ENCODE measurements at regions not wholly inside any gene's neighbourhood (a gene's known extent, or its start where the extent isn't known, plus 50 kb on each side); places are given as distances from the start of the nearest gene placed in this dataset.

GRCh38 chrX:22373094-22373493 is 100.4 kb downstream of the CBLL2 start:
- Histone ChIP-seq H3K4me1 (no peaks in the 10 kb centered on the region), H3K36me3 (no peaks in the 10 kb centered on the region), H3K4me3 (no peak overlapping the region), H3K27me3 (no peaks in the 10 kb centered on the region), H3K9me3 (no peaks in the 10 kb centered on the region), H3K27ac (no peak overlapping the region), H3K9ac (ENCODE audit: low read depth in 2 of 2, low read length in 2 of 2) (no peak overlapping the region)
- intact Hi-C loops (cut with DNase I) = no loop called here
- DNase-seq = no peak
- no peak for TF ChIP-seq CTCF (IDR thresholded peaks at IDR 0.05)

GRCh38 chrX:22373766-22374165 is 101.1 kb downstream of the CBLL2 start:
- H3K9me3 ChIP-seq = no peaks in the 10 kb centered on the region
- intact Hi-C loops (cut with DNase I) = no loop called here
- H3K4me3 ChIP-seq = no peak overlapping the region
- H3K27ac ChIP-seq = no peak overlapping the region
- H3K4me1 ChIP-seq = no peaks in the 10 kb centered on the region
- H3K36me3 ChIP-seq = no peaks in the 10 kb centered on the region
- no peak overlapping the region for H3K9ac ChIP-seq (ENCODE audit: low read depth in 2 of 2, low read length in 2 of 2)
- H3K27me3 ChIP-seq = no peaks in the 10 kb centered on the region
- TF ChIP-seq CTCF (IDR thresholded peaks at IDR 0.05) = no peak
- no peak for DNase-seq

- Histone ChIP-seq H3K9ac (ENCODE audit: low read depth in 2 of 2, low read length in 2 of 2) (no peak overlapping the region), H3K36me3 (no peaks in the 10 kb centered on the region), H3K4me3 (no peak overlapping the region), H3K4me1 (no peaks in the 10 kb centered on the region), H3K27ac (no peak overlapping the region), H3K9me3 (no peaks in the 10 kb centered on the region), H3K27me3 (no peaks in the 10 kb centered on the region)
- no peak for DNase-seq
- intact Hi-C loops (cut with DNase I) = no loop called here
- TF ChIP-seq CTCF (IDR thresholded peaks at IDR 0.05) = no peak
Observed at GRCh38 chrX:22376369-22376768, 103.7 kb downstream of the CBLL2 start.

GRCh38 chrX:22378296-22378695 is 105.6 kb downstream of the CBLL2 start:
- Histone ChIP-seq H3K9me3 (no peaks in the 10 kb centered on the region), H3K36me3 (no peaks in the 10 kb centered on the region), H3K27me3 (no peaks in the 10 kb centered on the region), H3K27ac (no peak overlapping the region), H3K9ac (ENCODE audit: low read depth in 2 of 2, low read length in 2 of 2) (no peak overlapping the region), H3K4me1 (no peaks in the 10 kb centered on the region), H3K4me3 (no peak overlapping the region)
- intact Hi-C loops (cut with DNase I) = no loop called here
- no peak for DNase-seq
- no peak for TF ChIP-seq CTCF (IDR thresholded peaks at IDR 0.05)

GRCh38 chrX:22383988-22384387 is 111.3 kb downstream of the CBLL2 start:
- DNase-seq = no peak
- no peak overlapping the region for H3K27ac ChIP-seq
- no peak for TF ChIP-seq CTCF (IDR thresholded peaks at IDR 0.05)
- no peaks in the 10 kb centered on the region for H3K4me1 ChIP-seq
- intact Hi-C loops (cut with DNase I) = no loop called here
- no peak overlapping the region for H3K9ac ChIP-seq (ENCODE audit: low read depth in 2 of 2, low read length in 2 of 2)
- no peaks in the 10 kb centered on the region for H3K9me3 ChIP-seq
- no peaks in the 10 kb centered on the region for H3K27me3 ChIP-seq
- no peak overlapping the region for H3K4me3 ChIP-seq
- no peaks in the 10 kb centered on the region for H3K36me3 ChIP-seq

Data from colonic mucosa (tissue), 4 donors.